Activated T-cell treated with anti-CD3 and anti-CD28 coated beads, Interleukin-2, amount 50 U/mL, for 24 hours (primary cell): ENCODE measurements at regions not wholly inside any gene's neighbourhood (a gene's known extent, or its start where the extent isn't known, plus 50 kb on each side); places are given as distances from the start of the nearest gene placed in this dataset.
"Not testable (repeated sequence)": the region's sequence is repeated elsewhere in the genome, so short reads cannot be mapped to it uniquely, and the experiment has no call there.

Source experiments
- DNase-seq: peaks from one replicate; pipeline ENCODE4 v3.0.0-alpha.2; 2020
- H3K27ac Mint-ChIP-seq: 2 replicates; pipeline ENCODE4 v1.8.0; 2020; ENCODE audit warnings: mild to moderate bottlenecking, mixed read lengths
- H3K27me3 Mint-ChIP-seq: 2 replicates; pipeline ENCODE4 v1.8.0; 2020; ENCODE audit warnings: mixed read lengths
- H3K36me3 Mint-ChIP-seq: 2 replicates; pipeline ENCODE4 v1.8.0; 2020; ENCODE audit warnings: low read depth, mixed read lengths
- H3K4me1 Mint-ChIP-seq: 2 replicates; pipeline ENCODE4 v1.8.0; 2020; ENCODE audit warnings: low read depth, mixed read lengths
- H3K4me3 Mint-ChIP-seq: 2 replicates; pipeline ENCODE4 v1.8.0; 2020; ENCODE audit warnings: mild to moderate bottlenecking, moderate library complexity, mixed read lengths
- H3K9me3 Mint-ChIP-seq: 2 replicates; pipeline ENCODE4 v1.8.0; 2020; ENCODE audit warnings: mixed read lengths

- no peak for DNase-seq
- H3K36me3 Mint-ChIP-seq, result no peaks in the 10 kb centered on the region
- H3K27ac Mint-ChIP-seq, result no peak overlapping the region
- H3K4me3 Mint-ChIP-seq, result no peak overlapping the region
- H3K27me3 Mint-ChIP-seq, result peaks cover 21% of the 10 kb centered on the region
- no peaks in the 10 kb centered on the region for H3K9me3 Mint-ChIP-seq
- no peaks in the 10 kb centered on the region for H3K4me1 Mint-ChIP-seq
These were observed 90.1 kb downstream of the TENT5C start for GRCh38 chr1:117695796-117696490.

GRCh38 chr1:117696561-117696960, 90.7 kb downstream of the TENT5C start:
- H3K9me3 Mint-ChIP-seq, result no peaks in the 10 kb centered on the region
- DNase-seq, result no peak
- H3K36me3 Mint-ChIP-seq, result no peaks in the 10 kb centered on the region
- peaks cover 21% of the 10 kb centered on the region for H3K27me3 Mint-ChIP-seq
- H3K4me1 Mint-ChIP-seq, result no peaks in the 10 kb centered on the region
- no peak overlapping the region for H3K27ac Mint-ChIP-seq
- H3K4me3 Mint-ChIP-seq, result no peak overlapping the region

- Mint-ChIP-seq H3K27me3 (peaks cover 21% of the 10 kb centered on the region), H3K9me3 (no peaks in the 10 kb centered on the region), H3K4me3 (no peak overlapping the region), H3K36me3 (no peaks in the 10 kb centered on the region), H3K27ac (no peak overlapping the region), H3K4me1 (no peaks in the 10 kb centered on the region)
- no peak for DNase-seq
These were observed 91.5 kb downstream of the TENT5C start for GRCh38 chr1:117697220-117697781.

GRCh38 chr1:117698398-117699160, 92.7 kb downstream of the TENT5C start:
- H3K4me1 Mint-ChIP-seq, result peaks cover 2% of the 10 kb centered on the region
- no peak overlapping the region for H3K27ac Mint-ChIP-seq
- H3K9me3 Mint-ChIP-seq, result no peaks in the 10 kb centered on the region
- H3K4me3 Mint-ChIP-seq, result no peak overlapping the region
- DNase-seq, result no peak
- no peaks in the 10 kb centered on the region for H3K36me3 Mint-ChIP-seq
- H3K27me3 Mint-ChIP-seq, result peaks cover 21% of the 10 kb centered on the region

- DNase-seq, result no peak
- H3K27me3 Mint-ChIP-seq, result peaks cover 21% of the 10 kb centered on the region
These were observed 94.1 kb downstream of the TENT5C start for GRCh38 chr1:117699953-117700352.

GRCh38 chr1:117702654-117703053, 96.8 kb downstream of the TENT5C start:
- H3K27ac Mint-ChIP-seq, result no peak overlapping the region
- no peak for DNase-seq
- no peaks in the 10 kb centered on the region for H3K36me3 Mint-ChIP-seq
- no peaks in the 10 kb centered on the region for H3K9me3 Mint-ChIP-seq
- peaks cover 7% of the 10 kb centered on the region for H3K27me3 Mint-ChIP-seq
- peaks cover 2% of the 10 kb centered on the region for H3K4me1 Mint-ChIP-seq
- H3K4me3 Mint-ChIP-seq, result no peak overlapping the region

More at GRCh38 chr1:117699953-117700352, 94.1 kb downstream of the TENT5C start:
- no peaks in the 10 kb centered on the region for H3K9me3 Mint-ChIP-seq
- peaks cover 2% of the 10 kb centered on the region for H3K4me1 Mint-ChIP-seq
- H3K4me3 Mint-ChIP-seq, result no peak overlapping the region
- H3K27ac Mint-ChIP-seq, result no peak overlapping the region
- H3K36me3 Mint-ChIP-seq, result no peaks in the 10 kb centered on the region

- no peak for DNase-seq
- no peak overlapping the region for H3K27ac Mint-ChIP-seq
- peaks cover 2% of the 10 kb centered on the region for H3K4me1 Mint-ChIP-seq
- H3K4me3 Mint-ChIP-seq, result no peak overlapping the region
- H3K9me3 Mint-ChIP-seq, result no peaks in the 10 kb centered on the region
- H3K36me3 Mint-ChIP-seq, result no peaks in the 10 kb centered on the region
- H3K27me3 Mint-ChIP-seq, result peaks cover 5% of the 10 kb centered on the region
These were observed 101.5 kb downstream of the TENT5C start for GRCh38 chr1:117707371-117707770.

GRCh38 chr1:117708323-117709248, 102.7 kb downstream of the TENT5C start:
- Mint-ChIP-seq H3K4me1 (no peaks in the 10 kb centered on the region), H3K36me3 (no peaks in the 10 kb centered on the region), H3K4me3 (no peak overlapping the region), H3K9me3 (no peaks in the 10 kb centered on the region), H3K27me3 (peaks cover 5% of the 10 kb centered on the region), H3K27ac (no peak overlapping the region)
- DNase-seq, result no peak

GRCh38 chr1:117709249-117709691, 103.4 kb downstream of the TENT5C start:
- H3K4me1 Mint-ChIP-seq, result no peaks in the 10 kb centered on the region
- no peak overlapping the region for H3K4me3 Mint-ChIP-seq
- H3K36me3 Mint-ChIP-seq, result no peaks in the 10 kb centered on the region
- H3K27me3 Mint-ChIP-seq, result peaks cover 5% of the 10 kb centered on the region
- H3K9me3 Mint-ChIP-seq, result no peaks in the 10 kb centered on the region
- DNase-seq, result no peak
- H3K27ac Mint-ChIP-seq, result no peak overlapping the region

GRCh38 chr1:117710710-117711109, 104.9 kb downstream of the TENT5C start:
- Mint-ChIP-seq H3K27me3 (peaks cover 5% of the 10 kb centered on the region), H3K4me1 (no peaks in the 10 kb centered on the region), H3K36me3 (no peaks in the 10 kb centered on the region), H3K27ac (no peak overlapping the region), H3K9me3 (no peaks in the 10 kb centered on the region), H3K4me3 (no peak overlapping the region)
- DNase-seq, result no peak

- Mint-ChIP-seq H3K27me3 (peaks cover 5% of the 10 kb centered on the region), H3K4me3 (no peak overlapping the region), H3K4me1 (no peaks in the 10 kb centered on the region), H3K36me3 (no peaks in the 10 kb centered on the region), H3K9me3 (peaks cover 13% of the 10 kb centered on the region), H3K27ac (no peak overlapping the region)
- DNase-seq, result no peak
These were observed 106.8 kb downstream of the TENT5C start for GRCh38 chr1:117712621-117713020.

GRCh38 chr1:117714546-117714945, 108.7 kb downstream of the TENT5C start:
- Mint-ChIP-seq H3K9me3 (peaks cover 18% of the 10 kb centered on the region), H3K27ac (no peak overlapping the region), H3K4me3 (no peak overlapping the region)

GRCh38 chr1:117716030-117716429, 110.2 kb downstream of the TENT5C start:
- not testable (repeated sequence) for H3K4me3 Mint-ChIP-seq, H3K4me1 Mint-ChIP-seq, H3K27ac Mint-ChIP-seq, DNase-seq, H3K36me3 Mint-ChIP-seq
- H3K27me3 Mint-ChIP-seq, result peaks cover 15% of the 10 kb centered on the region
- H3K9me3 Mint-ChIP-seq, result peaks cover 20% of the 10 kb centered on the region

More at GRCh38 chr1:117714546-117714945, 108.7 kb downstream of the TENT5C start:
- peaks cover 7% of the 10 kb centered on the region for H3K4me1 Mint-ChIP-seq
- peaks cover 6% of the 10 kb centered on the region for H3K27me3 Mint-ChIP-seq
- H3K36me3 Mint-ChIP-seq, result no peaks in the 10 kb centered on the region
- no peak for DNase-seq

- H3K36me3 Mint-ChIP-seq, DNase-seq, H3K4me3 Mint-ChIP-seq, H3K27ac Mint-ChIP-seq, H3K4me1 Mint-ChIP-seq: not testable (repeated sequence)
- H3K9me3 Mint-ChIP-seq, result peaks cover 20% of the 10 kb centered on the region
- peaks cover 15% of the 10 kb centered on the region for H3K27me3 Mint-ChIP-seq
These were observed 112.1 kb downstream of the TENT5C start for GRCh38 chr1:117717980-117718379.
